Lower lobe of right lung (tissue), 2 donors: ENCODE measurements at regions not wholly inside any gene's neighbourhood (a gene's known extent, or its start where the extent isn't known, plus 50 kb on each side); places are given as distances from the start of the nearest gene placed in this dataset.

ENCODE experiments used
- ATAC-seq, 2 donors: fragments of 200-7000 bp; cut with Tn5 transposase; one replicate each; pipeline ENCODE4 v1.9.1; 2020 to 2022; ENCODE audit warnings: mild to moderate bottlenecking in 2 of 2, moderate library complexity in 2 of 2
- DNase-seq: peaks from one replicate; pipeline ENCODE4 v3.0.0-alpha.2; 2020
- H3K27ac ChIP-seq: fragments of 200-600 bp; one replicate; pipeline ENCODE4 v1.8.0; 2022
- H3K27me3 ChIP-seq: fragments of 200-600 bp; one replicate; pipeline ENCODE4 v1.8.0; 2022; ENCODE audit warnings: low read depth
- H3K36me3 ChIP-seq: fragments of 200-600 bp; one replicate; pipeline ENCODE4 v1.8.0; 2022; ENCODE audit warnings: mild to moderate bottlenecking
- H3K4me1 ChIP-seq: fragments of 200-600 bp; one replicate; pipeline ENCODE4 v1.8.0; 2022
- H3K4me3 ChIP-seq: fragments of 200-600 bp; one replicate; pipeline ENCODE4 v1.8.0; 2022; ENCODE audit warnings: mild to moderate bottlenecking
- H3K9me3 ChIP-seq: fragments of 200-600 bp; one replicate; pipeline ENCODE4 v1.8.0; 2022
- CTCF ChIP-seq: fragments of 200-600 bp; IDR thresholded peaks from one replicate; pipeline ENCODE4 v1.8.0; 2022; ENCODE audit warnings: antibody characterized with exemption, mild to moderate bottlenecking
- intact Hi-C: fragments of 100-400 bp; cut with DNase I; formaldehyde crosslinking; loops from one replicate; pipeline ENCODE4 v1.11.0; 2022
- donor health status: DM: no; HTN: yes; CAD: no; lungs with severe emphysema.

- Histone ChIP-seq H3K4me1 (no peaks in the 10 kb centered on the region), H3K27me3 (no peaks in the 10 kb centered on the region), H3K4me3 (no peak overlapping the region), H3K9me3 (no peaks in the 10 kb centered on the region), H3K36me3 (no peaks in the 10 kb centered on the region), H3K27ac (no peak overlapping the region)
- DNase-seq, result no peak
- no peak for ATAC-seq
- intact Hi-C loops, result no loop called here
- TF ChIP-seq CTCF, result no peak
These were observed 127.8 kb downstream of the NTMT2 start for GRCh38 chr1:170273291-170274130.

DNA sequence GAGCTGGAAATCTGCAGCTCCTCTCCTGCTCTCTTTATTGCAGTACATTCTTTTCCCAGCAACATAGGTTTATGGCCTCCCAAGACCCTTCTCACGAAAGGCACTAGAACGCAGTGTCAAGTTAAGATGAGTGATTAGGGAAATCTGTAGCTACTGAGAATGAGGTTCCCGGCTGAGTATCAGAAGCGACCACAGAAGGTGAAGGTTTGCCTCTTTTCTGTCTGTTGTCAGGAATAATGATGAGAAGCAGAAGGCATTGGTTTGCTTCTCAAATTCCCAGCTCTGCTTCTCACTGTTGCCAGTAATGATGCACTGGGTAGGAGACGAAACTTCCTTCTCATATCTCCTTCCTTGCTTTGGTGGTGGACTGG lies 128.4 kb downstream of the NTMT2 start:
- intact Hi-C loops, result no loop called here

DNA sequence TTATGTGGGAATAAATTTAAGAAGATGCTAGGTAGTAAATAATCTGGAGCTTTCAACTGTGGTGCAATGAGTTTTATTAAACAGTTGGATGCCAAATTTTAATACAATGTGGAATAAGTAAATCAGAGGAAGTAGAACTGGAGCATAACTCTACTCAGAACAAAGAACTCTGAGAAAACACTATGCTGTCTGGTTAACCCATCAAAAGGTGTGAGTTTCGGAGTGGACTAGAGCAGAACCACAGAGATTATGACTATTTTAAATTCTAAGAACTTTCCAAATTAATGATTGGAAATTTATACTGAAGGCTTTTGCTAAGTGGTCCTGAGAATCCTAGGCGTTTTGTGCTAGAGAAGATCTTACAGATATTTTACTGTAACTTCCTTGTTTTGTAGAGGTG lies 132.2 kb downstream of the NTMT2 start:
- Histone ChIP-seq H3K4me3 (no peak overlapping the region), H3K36me3 (no peaks in the 10 kb centered on the region), H3K27me3 (no peaks in the 10 kb centered on the region), H3K27ac (no peak overlapping the region), H3K9me3 (no peaks in the 10 kb centered on the region), H3K4me1 (no peaks in the 10 kb centered on the region)
- DNase-seq (no peak), ATAC-seq (no peak)
- intact Hi-C loops, result no loop called here
- no peak for TF ChIP-seq CTCF

More for the DNA sequence above, 128.4 kb downstream of the NTMT2 start:
- Histone ChIP-seq H3K36me3 (no peaks in the 10 kb centered on the region), H3K9me3 (no peaks in the 10 kb centered on the region), H3K4me3 (no peak overlapping the region), H3K27me3 (no peaks in the 10 kb centered on the region), H3K4me1 (no peaks in the 10 kb centered on the region), H3K27ac (no peak overlapping the region)
- no peak for DNase-seq
- ATAC-seq, result no peak
- no peak for TF ChIP-seq CTCF

GRCh38 chr1:170284016-170284415 lies 138.3 kb downstream of the NTMT2 start:
- Histone ChIP-seq H3K4me3 (no peak overlapping the region), H3K9me3 (no peaks in the 10 kb centered on the region), H3K4me1 (no peaks in the 10 kb centered on the region), H3K27ac (no peak overlapping the region), H3K36me3 (no peaks in the 10 kb centered on the region), H3K27me3 (no peaks in the 10 kb centered on the region)
- ATAC-seq (no peak), DNase-seq (no peak)
- no peak for TF ChIP-seq CTCF
- intact Hi-C loops, result no loop called here

DNA sequence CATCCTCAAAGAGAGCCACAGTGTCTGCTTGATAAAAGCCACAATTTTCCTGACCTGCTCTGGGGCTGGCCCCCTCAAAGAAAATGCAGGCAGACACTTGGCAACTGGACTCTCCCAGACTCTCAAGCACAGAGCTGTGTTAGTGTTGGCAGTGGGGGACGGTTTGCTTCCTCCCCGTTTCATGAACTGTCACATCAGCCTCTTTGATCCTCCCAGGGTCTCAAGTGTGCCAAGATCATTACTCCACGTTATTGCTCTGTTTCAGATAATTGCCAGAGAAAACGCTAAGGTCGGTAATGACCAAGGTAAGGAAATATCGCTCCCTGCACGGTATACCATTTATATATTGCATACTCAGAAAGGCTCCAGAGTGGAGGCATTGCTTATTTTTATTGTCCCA lies 138.8 kb downstream of the NTMT2 start:
- no peak for DNase-seq
- TF ChIP-seq CTCF, result no peak
- Histone ChIP-seq H3K27me3 (no peaks in the 10 kb centered on the region), H3K9me3 (no peaks in the 10 kb centered on the region), H3K36me3 (no peaks in the 10 kb centered on the region), H3K27ac (no peak overlapping the region), H3K4me1 (no peaks in the 10 kb centered on the region), H3K4me3 (no peak overlapping the region)
- intact Hi-C loops, result no loop called here
- no peak for ATAC-seq
